ENCODE measurements at regions not wholly inside any gene's neighbourhood (a gene's known extent, or its start where the extent isn't known, plus 50 kb on each side); places are given as distances from the start of the nearest gene placed in this dataset.

DNA sequence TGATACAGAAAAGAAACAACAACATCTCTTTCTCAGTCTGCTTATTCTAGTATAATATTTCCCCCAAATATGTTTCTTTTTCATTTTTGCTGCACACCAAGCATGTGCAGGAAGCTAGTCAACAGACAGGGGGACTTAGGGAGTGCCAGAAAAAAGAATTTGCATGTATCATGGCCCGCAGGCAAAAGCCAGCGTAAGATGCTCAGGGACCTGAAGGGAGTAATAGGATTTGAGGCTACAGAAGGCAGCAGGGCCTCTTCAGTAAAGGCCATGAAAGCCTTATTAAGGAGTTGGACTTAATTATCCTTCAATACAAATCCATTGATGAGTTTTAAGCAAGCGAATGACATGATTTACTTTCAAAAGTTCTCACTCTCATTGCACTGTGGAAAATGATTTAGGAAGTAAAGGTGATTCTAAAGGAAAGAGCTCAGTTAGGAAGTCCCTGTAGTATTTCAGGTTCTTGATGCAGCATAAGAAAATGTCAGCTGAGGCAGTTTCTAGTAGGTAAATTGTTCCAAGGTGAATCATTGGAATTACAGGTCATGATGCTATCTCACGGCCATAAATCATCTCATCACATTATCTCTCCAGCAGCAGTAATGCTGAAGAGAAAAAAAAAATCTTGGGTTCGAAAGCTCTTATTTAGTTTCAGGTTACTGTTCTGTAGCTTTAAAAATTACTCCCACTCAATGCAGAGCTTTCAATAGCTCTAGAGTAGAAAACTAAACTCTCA, 94.8 kb downstream of the PTCHD4 start:
- no peak for TF ChIP-seq SUZ12 (IDR thresholded peaks at IDR 0.05)
- no peak for TF ChIP-seq BHLHE40 (IDR thresholded peaks at IDR 0.05; ENCODE audit: borderline replicate concordance)
